HuH-7.5 (cell line): ENCODE measurements at regions not wholly inside any gene's neighbourhood (a gene's known extent, or its start where the extent isn't known, plus 50 kb on each side); places are given as distances from the start of the nearest gene placed in this dataset.

Experiments used
- DNase-seq: peaks from one replicate; pipeline ENCODE4 v3.0.0; 2011; ENCODE audit warnings: low spot score

DNA sequence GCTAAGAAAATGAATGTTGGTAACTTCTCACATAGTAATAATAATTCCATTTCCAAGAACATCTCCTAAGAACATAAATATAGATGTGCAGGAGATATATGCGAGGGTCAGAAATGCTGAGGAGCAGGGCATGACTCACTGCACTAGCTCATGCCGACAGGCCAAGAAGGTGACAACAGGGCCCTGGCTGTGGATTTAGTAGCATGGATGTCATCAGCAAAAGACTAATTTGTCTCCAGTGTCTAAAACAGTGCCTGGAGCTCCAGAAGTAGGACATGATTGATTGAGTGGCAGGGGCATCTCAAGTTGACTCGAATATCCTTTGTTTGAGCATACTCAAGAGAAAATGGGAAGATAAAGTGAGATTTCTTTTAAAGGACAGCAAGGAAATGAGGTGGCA lies 207.0 kb upstream of the FOXA2 start:
- DNase-seq = no peak

DNA sequence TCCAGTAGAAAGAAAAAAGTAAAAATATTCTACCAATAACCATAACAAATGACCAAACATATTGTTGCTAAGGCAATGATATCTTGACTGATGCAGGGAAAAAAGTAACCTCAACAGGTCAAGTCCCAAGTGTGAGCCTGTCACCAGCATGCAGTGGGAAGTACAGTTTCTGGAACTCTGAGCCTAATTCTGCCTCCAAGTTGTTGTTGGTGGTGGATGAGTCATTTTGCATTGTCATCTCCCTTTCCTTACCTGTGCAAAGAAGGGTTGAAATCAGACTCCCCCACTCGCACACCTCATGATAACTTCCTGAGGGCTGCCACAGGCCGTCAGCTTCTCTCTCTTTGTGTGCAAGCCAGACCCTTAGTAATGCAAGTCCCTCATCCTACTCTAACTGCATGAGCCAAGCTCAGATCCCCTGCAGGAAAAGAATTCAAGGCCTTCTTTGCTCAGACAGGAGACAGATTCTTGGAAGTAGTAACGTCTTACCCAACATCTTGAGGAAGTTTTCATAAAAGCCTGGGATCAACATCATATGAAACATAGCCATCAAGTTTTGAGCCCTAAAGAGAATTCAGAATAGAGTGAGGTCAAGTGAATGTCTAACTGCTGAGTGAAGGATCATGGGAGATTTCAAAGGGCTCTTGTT lies 207.6 kb upstream of the FOXA2 start:
- DNase-seq = no peak

DNA sequence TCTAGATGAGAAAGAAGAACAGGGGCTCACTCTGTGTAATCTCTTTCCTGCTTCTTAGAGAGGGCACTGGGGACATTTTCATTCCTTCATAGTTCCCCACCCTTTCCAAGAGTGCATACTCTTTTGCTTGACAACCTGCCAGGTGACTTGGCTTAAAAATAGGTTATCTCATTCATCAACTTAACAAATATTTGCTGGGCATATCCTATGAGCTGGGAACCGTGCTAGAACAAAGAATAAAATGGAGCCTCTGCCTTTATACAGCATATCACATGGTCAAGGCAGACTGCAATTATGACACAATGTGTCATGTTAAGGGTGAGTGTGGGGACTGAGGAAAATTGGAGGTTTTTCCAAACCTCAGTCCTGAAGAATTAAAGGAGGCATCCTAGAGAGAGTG lies 209.8 kb upstream of the FOXA2 start:
- no peak for DNase-seq

DNA sequence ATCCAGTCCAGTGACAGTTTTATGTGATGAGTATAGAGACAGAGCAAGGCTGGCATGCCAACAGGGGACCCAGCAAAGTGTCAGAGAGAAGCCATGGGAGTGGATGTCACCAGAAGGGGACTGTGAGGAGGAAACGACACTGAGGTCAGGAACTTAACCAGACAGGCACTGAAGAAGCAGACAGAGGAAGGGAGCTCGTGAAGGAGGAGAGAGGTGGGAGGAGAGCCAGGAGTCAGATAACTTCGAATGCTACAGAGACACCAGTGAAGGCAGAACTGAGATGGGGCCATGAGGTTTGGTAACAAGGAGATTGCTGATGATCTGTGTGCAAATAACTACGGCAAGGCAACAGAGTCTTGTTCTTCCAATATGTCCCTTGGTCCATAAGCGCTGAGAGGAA lies 211.1 kb upstream of the FOXA2 start:
- DNase-seq = no peak

DNA sequence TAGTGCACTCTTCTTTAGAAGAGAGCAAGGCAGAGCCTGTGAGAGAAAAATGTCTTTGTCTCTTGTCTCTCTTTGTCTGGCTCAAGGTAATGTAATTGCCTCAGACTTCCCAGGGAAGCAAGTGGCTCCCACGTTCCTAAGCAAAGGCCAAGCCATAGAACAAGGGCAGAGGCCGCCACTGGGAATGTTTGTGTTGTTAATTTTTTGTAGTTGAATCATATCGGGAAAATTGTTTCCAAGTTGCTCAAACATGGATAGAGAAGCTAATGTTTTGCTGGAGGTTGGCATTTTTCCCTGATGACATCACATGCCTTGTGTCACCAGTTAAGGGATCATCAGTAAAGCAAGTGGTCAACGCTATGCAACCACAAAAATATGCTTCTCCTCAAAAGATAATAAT lies 211.5 kb upstream of the FOXA2 start:
- DNase-seq = no peak

DNA sequence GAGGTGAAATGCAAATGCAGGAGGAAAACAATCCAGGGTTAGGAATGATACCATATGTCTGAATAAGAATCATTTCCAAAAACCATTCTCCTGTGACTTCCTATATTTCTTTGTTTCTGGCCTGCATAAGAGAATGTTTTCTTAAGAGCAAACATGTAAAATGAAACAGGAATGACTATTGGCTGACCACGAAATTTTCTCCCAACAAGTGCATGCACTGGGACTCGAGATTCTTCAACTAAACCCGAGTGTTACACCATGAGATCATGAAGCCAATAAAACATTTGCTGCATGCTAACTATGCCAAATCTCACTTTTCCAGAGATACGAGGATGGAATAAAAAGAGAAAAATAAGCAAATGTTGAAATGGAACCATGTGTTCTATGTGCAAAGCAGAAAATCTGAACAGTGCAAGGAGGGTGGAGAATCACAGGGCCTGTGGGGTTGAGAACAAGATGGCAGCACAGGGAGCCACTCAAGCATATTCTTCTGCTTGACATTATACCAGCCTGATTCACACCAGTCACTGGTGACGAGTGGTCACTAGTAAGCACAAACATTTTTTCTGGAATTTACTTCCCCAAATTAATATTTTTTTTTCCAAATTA lies 212.2 kb upstream of the FOXA2 start:
- no peak for DNase-seq

DNA sequence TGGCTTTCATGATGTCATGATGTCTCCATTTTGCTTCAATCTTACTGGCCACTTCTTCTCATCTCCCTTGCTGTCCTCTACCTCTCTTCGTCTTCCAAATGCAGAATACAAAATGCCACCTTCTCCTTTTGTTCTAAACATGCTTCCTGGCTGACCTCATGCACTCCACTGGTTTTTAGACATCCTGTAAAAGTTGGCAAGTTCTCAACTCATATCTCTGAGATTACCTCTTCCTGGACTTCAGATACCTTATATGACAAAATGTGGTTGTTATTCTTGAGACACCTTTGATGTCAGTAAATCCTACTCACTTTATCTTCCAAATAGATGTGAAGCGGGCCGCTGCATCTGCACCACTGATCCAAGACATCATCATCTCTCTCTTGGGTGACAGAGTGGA lies 212.7 kb upstream of the FOXA2 start:
- DNase-seq = no peak

DNA sequence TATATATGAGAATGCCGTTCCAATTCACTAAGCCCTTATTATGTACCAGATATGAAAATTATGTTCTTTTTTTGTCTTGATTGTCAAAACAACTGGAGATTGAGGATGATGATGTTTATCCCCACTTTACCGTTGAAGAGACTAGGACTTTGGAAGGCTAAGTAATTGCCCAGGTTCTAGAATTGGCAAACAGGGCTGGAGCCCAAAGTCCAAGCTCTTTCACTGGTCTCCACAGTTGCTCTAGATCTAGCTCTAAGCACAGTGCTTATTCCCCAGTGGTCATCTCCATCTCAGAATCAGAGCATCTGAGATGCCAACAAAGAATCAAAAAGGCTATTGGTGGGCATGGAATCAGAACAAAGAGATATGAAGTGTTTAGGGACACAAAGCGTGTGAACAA lies 215.3 kb upstream of the FOXA2 start:
- no peak for DNase-seq

DNA sequence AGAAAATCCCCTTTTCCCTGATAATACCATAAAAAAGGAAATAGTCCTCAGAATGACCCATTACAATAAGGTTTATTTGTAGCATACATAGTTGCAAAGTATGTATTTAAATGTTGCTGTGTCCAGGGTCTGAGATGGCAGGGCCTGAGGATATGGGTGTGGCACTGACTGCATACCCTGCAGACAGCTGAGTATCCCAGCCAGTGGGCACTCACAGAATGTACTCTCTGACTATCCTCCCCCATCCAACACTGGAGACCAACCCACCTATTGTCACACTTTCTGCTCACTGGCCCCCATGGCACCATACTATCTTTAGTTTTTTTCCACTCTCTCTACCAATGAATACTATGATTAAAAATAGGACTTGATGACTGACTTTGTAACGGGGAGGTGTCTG lies 215.8 kb upstream of the FOXA2 start:
- no peak for DNase-seq

DNA sequence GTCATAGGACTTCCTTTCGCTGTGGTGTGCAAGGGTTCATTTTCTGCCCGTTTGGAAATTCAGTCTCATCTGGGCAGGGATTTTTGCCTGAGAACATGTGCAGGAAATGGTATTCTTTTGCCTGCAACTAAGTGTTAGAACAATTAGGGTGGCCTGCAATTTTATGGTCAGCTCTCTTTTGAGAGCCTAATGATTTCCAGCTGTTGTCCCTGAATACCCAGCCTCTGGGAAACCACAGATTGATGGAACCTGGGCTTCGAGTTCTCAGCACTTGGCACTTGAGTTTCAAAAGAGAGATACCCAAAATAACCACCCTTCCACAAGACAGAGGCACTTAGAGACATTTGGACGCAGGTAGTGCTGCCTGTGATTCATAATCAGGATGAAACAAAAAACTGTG lies 217.2 kb upstream of the FOXA2 start:
- DNase-seq = no peak

DNA sequence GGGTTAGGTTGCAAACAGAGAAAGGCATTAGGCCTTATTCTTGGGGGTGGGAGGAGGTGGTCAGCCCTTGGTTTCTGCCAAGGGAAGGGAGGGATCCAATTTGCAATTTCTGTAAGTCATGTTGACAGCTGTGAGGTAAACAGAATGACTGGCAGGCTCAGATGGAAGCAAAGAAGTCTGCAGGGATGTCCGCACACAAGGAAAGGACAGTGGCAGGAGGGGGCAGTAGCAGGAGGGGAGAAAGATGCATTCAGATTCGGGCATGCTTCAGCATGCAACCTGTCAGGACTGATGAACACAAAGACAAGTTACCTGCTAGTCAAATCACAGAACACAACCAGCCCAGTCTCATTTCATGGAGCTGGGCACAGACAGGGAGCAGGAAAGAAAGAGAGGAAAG lies 217.9 kb upstream of the FOXA2 start:
- no peak for DNase-seq

DNA sequence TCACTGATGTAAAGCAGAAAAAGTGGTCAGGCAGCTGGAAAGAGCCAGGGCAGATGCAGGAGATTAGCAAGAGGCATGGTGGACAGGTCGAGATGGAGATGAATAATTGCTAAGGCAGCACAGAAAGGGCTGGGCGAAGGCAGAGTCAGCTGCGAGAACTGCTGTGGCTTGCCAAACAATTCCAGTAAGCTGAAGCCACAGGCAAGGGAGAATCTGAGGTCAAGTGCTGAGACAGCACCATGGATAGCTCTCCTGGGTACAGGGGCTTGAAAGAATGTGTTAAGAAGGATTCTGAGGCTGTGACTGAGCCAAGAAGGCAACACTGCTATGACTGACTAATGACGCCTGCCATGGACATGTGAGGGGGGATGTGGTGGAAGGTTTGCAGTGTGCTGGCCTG lies 220.8 kb upstream of the FOXA2 start:
- DNase-seq = no peak

DNA sequence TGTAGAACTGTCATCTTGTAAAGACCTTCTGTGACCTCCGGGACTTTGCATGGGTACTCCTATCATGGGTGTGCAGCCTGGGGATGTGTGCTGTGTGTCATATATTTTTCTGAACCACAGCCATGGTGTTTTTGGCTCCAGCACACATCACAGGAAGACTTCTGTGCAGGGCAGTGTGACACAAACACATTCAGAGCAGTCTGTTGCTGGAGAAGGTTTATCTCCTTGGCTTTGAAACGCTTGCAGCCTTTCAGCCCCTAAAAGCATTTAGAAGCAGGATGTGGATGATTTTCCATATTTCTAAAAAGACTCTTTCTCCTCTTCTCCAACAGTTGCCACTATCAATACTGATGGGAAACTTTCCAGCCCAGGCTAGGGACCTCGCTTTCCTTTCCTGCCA lies 221.6 kb upstream of the FOXA2 start:
- no peak for DNase-seq

DNA sequence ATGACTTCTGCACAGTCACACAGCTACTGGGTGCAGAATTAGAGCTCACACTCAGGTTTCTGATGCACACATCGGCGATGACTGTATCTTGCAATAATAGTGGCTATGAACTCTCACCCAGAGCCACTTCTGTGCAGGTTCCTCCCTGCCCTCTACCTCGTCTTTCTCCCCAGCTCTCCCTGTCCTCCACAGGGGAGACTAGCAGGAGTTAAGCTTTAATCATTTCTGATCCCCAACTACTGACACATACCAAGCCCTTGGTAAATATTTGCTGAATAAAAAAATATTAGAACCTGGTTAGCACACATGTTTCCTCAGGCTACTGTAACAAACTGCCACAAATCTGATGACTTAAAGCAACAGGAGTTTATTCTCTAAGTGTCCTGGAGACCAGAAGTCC lies 222.7 kb upstream of the FOXA2 start:
- DNase-seq = no peak

DNA sequence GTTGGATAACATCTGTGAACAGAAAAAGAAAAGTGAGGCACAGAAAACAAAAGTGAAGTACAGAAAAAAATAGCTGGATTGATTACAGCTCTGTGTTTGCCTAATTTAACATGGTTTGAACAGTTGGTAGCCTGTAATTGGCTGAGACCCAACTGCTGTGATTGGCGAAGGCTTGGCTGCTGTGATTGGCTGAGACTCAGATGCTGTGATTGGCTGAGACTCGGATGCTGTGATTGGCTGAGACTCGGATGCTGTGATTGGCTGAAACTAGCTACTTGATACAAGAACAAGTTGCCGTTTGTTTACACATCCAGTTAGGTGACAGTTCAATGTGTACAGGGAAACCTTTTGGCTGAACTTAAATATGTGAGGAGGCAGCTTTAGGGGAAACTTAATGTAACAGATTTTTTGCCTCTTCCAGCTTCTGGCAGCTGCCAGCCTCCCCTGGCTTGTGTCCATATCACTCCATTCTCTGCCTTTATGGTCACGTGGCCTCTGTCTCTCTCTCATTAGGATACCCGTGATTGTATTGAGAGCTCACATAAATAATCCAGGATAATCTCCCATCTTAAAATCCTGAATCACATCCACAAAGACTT lies 223.4 kb upstream of the FOXA2 start:
- DNase-seq = no peak

DNA sequence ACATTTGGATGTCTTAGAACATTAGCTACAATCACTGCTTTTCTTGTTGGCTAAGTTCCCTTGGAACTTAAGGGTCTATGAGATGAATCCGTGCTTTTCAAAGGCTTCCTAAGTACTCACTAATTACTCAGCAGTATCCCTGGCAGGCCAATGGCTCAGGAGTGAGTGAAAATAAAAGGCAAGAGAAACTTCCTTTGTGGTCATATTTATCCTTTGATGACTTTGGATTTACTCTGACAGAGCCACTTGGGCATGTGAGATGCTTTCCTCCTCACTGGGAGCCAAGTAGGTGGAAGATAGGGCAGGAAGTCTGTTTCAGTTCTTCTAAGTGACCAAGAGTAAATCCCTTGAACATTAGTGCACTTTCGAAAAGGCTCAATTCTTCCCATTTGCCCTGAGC lies 224.3 kb upstream of the FOXA2 start:
- DNase-seq = no peak

DNA sequence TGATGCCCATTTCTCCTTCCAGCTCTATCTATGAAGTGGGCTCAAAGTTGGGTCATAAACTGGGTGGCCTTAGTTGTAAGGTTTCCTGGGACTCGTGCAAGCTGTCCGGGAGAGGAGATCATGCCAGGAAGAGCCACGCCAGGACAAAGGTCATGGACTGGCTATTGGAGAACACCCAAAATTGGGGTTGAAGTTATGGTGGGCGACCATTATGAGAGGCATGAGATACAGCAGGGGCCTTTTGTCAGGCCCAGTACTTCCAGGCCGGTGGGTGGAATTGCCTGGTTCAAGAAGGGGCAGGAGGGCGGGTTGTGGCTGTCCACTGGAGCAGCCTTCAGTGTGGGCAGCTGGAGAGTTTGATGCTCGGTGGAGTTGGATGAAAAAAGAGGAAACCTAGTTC lies 225.1 kb upstream of the SSTR4 start:
- no peak for DNase-seq

DNA sequence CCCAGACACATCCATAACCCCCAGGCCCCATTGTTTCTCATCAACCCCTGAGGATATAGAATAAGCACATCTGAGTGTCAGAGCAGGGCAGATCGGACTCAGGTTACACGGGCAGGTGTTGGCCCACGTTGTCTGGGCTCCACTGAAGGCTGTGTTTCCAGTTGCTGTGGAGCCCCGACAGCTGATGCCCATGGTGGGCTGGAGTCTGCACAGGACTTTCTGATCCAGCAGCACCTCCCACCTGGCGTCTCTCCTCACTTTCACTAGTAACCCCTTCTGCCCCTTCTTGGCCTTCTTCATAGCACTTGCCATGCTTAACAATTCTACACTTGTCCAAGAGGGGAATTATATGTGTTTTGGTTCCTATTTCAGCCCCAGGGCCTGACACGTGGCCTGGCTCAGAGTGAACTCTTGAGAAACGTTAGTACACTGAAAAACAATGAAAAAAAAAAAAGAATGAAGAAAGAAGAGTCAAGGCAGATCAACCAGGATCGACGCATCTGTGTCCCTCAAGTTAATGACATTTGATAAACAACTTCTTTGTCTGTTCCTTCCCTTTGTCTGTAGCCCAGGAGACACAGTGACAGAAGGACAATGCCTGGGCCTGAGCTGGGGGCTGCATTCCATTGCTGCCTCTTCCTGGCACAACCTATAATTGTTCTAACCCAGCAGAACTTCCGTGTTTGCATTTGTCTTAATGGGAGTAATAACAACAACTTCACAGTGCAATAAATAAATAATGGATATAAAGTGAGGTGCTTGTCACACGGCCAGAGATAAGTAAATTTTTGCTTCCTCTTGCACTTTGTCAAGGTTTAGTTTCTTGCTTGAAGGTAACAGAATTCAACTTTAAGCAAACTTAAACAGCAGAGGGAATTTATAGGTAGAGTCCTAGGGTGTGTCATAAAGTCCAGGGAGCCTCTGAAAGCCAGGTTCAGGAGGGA lies 224.2 kb upstream of the SSTR4 start:
- no peak for DNase-seq

DNA sequence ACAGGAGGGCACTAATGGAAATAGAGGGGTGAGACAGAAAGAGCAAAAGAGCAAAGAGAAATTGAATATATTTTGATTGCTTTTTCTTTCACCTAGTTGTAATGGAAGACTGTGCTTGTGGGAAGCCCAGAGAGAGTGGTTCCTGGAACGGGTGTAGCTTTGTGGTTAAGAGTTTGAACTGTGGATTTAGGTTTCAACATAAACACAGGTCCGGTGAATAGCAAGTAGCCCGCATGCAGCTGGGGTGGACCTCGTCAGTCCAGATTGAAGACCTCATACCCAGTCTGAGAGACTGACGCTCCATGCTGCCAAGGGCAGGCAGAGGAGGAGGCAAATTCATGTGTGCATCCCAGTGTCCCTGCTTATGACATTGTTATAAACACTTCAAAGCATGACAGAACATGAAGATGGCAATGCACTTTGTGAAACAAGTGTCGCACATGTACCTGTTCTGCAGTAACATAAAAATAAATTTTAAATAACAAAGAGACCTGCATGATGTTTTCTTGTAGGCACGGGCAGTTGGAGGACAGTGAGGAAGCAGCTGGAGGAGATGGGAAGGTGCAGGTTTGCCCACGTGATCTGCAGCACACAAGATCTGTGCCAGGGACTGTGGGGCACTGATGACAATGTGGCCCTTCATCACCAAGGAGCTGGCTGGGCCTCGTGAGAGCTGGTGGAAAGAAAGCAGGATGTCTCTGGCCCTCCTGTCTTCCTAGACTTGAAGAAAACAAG lies 220.5 kb upstream of the SSTR4 start:
- no peak for DNase-seq

DNA sequence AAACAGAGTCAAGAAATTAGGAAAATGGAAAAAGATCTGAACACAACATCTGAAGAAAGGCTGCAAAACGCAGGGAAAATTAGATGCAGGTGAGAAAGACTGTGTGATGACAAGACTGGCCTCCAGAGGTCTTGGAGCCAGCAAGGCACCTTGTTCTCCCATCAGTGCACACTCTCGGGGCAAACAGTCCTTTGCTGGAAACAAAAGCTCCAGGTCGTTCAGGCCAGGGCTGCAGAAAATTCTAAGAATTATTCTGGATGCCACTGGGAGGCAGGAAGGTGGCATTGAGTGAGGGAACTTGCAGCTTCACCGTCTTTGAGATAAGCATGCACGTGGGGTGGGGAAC lies 219.9 kb upstream of the SSTR4 start:
- no peak for DNase-seq

DNA sequence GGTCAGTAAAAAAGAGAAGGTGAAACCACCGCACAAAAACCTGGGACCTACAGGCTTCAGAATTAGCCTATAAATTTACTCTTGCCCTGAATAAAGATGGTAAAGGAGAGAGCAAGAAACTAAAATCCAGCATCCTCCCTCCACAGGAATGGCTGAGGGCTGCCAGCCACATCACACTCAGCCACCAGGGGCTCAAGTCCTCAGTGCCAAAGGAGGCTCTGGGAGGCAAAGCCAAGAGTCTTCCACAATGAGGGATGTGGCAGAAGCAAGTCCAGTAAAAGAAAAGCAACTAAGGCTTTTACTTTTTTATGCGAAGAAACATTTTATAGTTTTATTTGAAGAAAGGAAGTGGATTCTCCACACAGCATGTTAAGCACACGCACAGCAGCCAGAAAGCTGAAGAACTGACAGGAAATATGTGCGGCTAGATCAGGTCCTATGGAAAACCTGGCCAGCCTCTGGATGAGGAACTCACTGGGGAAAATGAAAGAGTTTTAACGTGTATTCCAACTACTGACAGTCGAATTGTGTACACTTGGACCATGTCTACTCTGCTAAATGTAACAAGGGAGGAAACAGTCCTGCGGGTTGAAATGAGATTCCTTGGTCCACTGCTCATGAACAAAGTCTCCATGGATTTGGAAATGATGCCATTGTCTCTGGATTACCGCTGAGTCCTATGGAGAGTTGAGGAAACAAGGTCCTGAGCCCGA lies 219.4 kb upstream of the SSTR4 start:
- no peak for DNase-seq

DNA sequence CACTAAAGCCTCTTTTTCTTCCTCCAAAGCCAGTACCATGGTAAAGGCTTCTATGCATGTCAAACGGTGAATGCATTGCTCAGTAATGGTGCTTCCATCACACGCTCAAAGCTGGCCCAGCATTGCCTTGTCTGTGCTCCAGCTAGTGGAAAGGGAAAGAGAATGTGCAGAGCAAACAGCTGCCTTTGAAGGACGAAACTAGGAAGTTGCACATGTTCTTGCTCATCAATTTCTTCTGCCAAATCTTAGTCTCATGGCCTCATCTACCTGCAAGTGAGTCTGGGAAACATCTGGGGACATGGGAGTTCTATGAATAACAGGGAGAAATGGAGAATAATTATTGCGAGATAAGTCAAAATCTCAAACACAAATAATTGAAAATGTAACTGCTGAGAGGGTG lies 216.5 kb upstream of the SSTR4 start:
- DNase-seq = no peak
